Germinal center (tissue), 1 donor: ENCODE measurements at regions not wholly inside any gene's neighbourhood (a gene's known extent, or its start where the extent isn't known, plus 50 kb on each side); places are given as distances from the start of the nearest gene placed in this dataset.

Source experiments
- DNase-seq: peaks from one replicate; pipeline ENCODE4 v3.0.0; 2012; ENCODE audit warnings: mixed read lengths, low spot score

GRCh38 chr10:36224431-36224985, 582.4 kb upstream of the FZD8 start:
- DNase-seq: no peak

- DNase-seq: no peak
These were observed 579.0 kb upstream of the FZD8 start for GRCh38 chr10:36221101-36221500.

DNA sequence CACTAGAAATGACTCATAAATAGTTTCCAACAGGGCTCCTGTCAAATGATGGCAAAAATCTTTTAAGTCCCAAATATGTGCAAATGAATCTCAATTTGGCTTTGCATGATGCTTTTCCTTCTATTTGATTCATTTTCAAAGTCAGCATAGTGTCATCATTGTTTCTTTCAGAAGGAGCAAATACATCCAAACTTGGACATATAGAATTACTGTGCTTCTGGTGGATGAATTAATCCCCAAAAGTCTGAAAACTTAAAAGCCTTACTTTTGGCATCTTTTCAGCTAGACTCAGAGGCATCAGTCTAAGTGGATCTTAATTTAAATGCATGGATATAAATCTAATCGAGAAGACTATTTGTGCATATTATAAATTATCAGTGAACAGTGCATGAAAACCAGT, 578.1 kb upstream of the FZD8 start:
- DNase-seq: no peak

- no peak for DNase-seq
These were observed 569.8 kb upstream of the FZD8 start for GRCh38 chr10:36211856-36212255.

- DNase-seq: no peak
These were observed 567.4 kb upstream of the FZD8 start for GRCh38 chr10:36209480-36209879.

DNA sequence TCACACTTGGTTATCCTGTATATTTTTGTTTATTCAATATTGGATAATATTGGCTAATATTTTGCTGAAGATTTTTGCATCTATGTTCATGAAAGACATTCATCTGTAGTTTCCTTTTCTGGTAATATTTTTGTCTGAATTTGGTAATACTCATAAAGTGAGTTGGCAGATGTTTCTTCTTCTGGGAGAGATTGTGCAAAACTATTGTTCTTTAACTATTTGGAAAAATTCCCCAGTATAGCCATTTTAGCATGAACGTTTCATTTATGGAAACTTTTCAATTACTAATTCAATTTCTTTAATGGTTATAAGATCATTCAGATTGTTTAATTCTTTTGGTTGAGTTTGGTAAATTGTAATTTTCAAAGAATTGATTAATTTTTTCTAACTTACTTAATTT, 560.8 kb upstream of the FZD8 start:
- no peak for DNase-seq

- DNase-seq: no peak
These were observed 558.5 kb upstream of the FZD8 start for GRCh38 chr10:36200577-36200976.

DNA sequence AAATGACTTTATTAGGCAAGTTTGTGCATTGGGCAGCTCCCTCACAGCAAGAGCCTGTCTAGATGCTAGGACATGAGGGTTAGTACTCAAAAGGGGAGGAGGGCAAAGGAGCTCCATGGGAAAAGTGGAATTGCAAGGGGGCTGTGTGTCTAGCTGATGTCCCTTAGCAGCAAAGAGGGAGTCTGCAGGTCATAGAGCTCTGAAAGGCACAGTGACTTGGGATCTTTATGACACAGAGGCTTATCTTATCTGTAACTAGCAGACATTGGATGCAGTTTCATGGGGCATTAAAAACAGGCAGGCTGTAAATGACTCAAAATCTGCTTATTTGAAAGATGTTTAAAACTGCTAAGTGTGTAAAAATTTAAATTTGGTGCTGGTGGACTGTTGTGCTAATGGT, 556.2 kb upstream of the FZD8 start:
- DNase-seq: no peak

DNA sequence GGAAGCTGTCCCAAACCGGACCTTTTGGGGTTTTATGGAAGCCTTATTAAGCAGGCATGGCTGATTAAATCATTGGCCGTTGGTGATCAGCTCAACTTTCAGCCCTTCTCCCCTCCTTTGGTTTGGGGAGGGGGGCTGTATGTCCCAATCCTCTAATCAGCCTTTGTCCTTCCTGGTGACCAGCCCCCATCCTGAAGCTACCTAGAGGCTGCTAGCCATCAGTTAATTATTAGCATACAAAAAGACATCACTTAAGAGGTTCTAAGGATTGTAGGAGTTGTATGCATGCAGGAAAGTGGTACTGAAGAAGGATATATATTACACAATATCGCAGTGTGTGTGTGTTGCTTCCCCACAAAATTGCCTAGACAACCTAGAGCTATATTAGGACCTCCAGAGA, 553.3 kb upstream of the FZD8 start:
- DNase-seq: no peak

GRCh38 chr10:36194276-36194675, 552.2 kb upstream of the FZD8 start:
- no peak for DNase-seq

- no peak for DNase-seq
These were observed 548.9 kb upstream of the FZD8 start for GRCh38 chr10:36191009-36191408.

DNA sequence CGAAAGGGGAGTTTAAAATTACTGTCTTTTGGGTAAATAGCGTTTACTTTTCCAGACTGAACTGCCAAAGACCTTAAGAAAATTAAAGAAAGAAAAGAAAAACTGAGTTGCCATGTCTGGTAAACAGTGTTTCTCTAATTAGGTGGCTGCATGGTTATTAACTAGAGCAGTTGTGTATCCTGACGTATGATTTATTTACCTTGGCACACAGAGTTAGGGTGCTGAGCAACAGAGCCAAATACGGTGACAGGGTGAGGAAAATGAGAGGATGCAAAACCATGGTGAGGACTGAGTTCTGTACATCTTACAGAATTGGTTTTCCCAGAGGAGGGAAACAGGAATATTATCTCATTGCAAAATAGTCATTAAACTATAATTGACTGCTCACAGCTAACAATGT, 546.4 kb upstream of the FZD8 start:
- DNase-seq: no peak

GRCh38 chr10:36188080-36188453, 546.0 kb upstream of the FZD8 start:
- no peak for DNase-seq

DNA sequence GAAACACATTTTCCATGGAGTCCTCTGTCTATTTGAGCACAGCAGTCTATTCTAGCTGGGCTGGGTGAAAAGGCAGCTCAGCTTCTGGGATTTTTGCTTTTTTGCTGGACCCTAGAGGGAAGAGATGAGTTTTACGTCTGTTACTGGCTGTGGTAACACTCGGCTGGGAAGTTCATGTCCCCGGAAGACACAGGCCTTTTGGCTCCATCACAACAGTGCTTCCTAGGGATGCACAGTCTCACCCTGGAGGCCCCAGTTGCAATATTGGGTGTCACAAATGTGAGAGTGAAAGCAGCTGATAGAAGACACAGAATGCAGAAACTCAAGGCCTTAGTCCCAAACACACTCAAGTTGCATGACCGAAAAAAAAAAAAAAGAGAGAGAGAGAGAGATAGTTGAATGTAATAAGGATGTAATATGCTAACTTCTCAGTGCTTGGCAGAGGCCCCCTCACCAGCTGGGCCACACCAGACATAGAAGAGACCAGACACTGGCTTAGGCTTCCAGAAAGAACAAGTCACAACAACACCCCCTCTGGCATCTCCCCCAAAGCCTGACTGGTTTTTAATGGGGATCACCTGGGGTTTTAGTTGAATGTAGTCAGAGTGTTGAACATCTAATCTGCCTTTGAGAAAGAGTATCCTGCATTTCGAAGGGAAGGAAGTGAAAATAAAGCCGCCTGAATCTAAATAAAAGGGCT, 545.4 kb upstream of the FZD8 start:
- DNase-seq: no peak

DNA sequence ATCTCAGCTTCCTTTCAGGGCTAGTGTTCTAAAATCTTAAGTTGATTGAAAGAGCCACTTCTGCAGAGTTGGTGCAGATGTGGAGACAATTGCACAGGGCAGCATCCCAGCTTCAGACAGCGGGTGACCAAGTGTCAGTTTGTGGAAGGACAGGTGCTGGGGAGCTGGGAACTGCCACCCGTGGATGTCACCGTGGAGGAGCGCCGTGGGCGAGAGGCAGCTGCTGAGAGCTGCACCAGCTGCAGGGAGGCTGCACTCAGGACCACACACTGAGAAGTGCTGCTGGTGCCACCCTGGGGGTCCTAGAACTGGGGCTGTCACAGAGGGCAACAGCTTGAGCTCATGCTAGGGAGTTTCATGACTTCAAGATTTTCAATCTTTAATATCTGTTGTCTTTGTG, 543.0 kb upstream of the FZD8 start:
- DNase-seq: no peak

GRCh38 chr10:36183726-36184125, 541.6 kb upstream of the FZD8 start:
- DNase-seq: no peak

DNA sequence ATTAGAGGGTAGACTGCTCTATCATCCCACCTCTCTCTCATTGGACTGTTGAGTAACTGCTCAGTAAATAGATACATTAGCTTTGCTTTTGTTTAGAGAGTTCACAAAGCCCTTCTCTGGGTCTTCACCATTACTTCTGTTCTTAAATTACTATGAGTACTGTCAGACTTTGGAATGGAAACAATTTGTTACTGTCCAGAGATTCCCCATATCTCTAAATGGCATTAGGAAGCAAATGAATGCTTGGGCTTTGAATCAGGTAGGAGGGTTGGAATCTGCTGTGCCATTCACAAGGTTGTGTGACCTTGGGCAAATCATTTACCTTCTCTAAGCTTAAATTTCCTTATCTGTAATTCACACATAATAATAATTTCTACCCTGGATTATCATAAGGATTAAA, 541.0 kb upstream of the FZD8 start:
- DNase-seq: no peak

DNA sequence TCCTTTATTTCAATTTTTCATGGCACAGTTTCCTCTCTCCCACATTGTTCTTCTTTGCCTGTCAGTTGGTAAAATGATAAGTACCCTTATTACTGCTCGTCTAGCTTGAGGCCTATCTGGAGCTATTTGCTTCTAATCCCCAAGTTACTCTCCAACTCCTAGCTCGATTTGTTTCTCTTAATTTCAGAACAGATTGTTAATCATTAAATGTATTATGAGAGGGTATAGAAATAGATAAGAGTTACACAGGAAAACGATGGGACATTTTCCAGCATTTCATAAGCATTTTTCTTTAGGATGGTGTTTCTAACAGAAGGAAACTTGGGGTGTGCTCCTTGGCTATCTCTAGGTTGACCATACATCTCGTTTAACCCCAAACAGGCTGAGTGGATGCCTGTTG, 540.5 kb upstream of the FZD8 start:
- no peak for DNase-seq

- no peak for DNase-seq
These were observed 540.1 kb upstream of the FZD8 start for GRCh38 chr10:36182179-36182566.

GRCh38 chr10:36181426-36182178, 539.5 kb upstream of the FZD8 start:
- no peak for DNase-seq

DNA sequence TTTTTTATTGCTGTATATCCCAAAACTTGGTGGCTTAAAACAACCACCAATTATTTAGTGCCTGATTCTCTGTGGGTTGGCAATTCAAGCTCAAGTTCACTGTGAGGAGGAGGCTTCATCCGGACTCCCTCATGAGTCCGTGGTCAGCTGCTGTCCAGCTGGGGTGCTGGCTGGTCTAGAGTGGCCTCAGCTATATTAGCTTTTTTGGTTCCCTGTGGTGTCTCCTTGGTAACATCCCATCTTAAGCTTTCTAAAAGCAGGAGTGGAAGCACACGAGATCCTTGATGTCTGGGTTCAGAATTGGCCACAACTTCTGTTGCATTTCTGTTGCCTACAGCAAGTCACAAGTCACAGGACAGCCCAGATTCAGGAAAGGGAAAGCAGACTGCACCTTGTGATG, 536.5 kb upstream of the FZD8 start:
- DNase-seq: no peak

DNA sequence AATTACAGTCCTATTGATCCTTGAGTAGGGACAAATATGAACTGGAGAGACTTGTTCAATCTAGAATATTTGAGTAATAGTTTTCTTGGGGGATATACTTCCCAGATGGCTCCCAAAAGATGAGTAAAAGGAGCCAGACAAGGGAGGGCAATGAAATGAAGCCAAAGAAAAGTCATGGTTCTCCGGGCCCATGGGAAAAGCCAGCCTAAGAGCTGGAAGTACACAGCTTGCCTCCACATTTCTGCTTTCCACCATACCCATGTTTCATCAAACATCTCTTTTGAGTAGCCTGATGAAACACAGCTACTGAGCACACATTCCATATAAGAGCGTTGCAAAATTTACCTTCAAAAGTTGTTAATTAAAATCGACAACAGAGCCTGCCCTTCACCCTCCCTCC, 535.0 kb upstream of the FZD8 start:
- DNase-seq: no peak

DNA sequence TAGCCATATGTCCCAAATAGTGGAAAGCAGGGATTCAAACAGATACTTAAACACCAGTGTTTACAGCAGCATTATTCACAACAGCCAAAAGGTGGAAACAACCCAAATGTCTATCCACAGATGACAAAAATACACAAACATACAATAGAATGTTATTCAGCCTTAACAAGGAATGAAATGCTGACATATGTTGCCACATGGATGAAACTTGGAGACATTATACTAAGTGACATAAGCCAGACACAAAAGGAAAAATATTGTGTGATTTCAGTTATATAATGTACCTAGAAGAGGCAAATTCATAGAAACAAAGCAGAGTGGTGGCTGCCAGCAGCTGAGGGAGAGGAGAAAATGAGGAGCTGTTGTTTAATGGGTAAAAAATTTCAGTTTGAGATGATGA, 533.9 kb upstream of the FZD8 start:
- DNase-seq: no peak

GRCh38 chr10:36173364-36173763, 531.3 kb upstream of the FZD8 start:
- DNase-seq: no peak
